IMR-90 (cell line): ENCODE measurements at regions not wholly inside any gene's neighbourhood (a gene's known extent, or its start where the extent isn't known, plus 50 kb on each side); places are given as distances from the start of the nearest gene placed in this dataset.

Experiments
- ATAC-seq: fragments of 200-7000 bp; cut with Tn5 transposase; 2 replicates; pipeline ENCODE4 v1.9.1; 2020; ENCODE audit warnings: low read depth, mild to moderate bottlenecking, moderate library complexity
- BruUV-seq: library from RNA; stranded (reverse); fragments of 400-500 nt; replicated peaks from 2 replicates; lab custom pipeline; 2021; lab: Mats Ljungman, UMichigan
- CTCF ChIA-PET: fragments of 300-600 bp; formaldehyde crosslinking; extraction: SDS; loops from one replicate; lab custom pipeline; 2021; ENCODE audit warnings: antibody characterized with exemption; lab: Yijun Ruan, JAX
- POLR2A ChIA-PET: fragments of 300-600 bp; sonication (Branson Sonifier 250); formaldehyde crosslinking; loops from one replicate; lab custom pipeline; 2022; ENCODE audit warnings: antibody characterized with exemption; ENCODE audit not compliant: unreplicated experiment; lab: Charles Lee
- DNase-seq: peaks from one replicate; pipeline ENCODE4 v3.0.0; 2013
- H2AFZ ChIP-seq: replicated peaks from 2 replicates; pipeline ENCODE3; 2013; ENCODE audit warnings: low read length, mild to moderate bottlenecking; ENCODE audit not compliant: poor library complexity
- H2AK5ac ChIP-seq: 2 replicates; pipeline ENCODE4 v1.6.1; 2013; ENCODE audit warnings: low read depth, low read length, inconsistent platforms
- H2AK9ac ChIP-seq: replicated peaks from 2 replicates; pipeline ENCODE3; 2013; ENCODE audit warnings: mild to moderate bottlenecking, low read depth, low read length, moderate library complexity; ENCODE audit not compliant: poor library complexity
- H2BK120ac ChIP-seq: 2 replicates; pipeline ENCODE4 v1.6.1; 2013; ENCODE audit warnings: low read depth, low read length, inconsistent platforms
- H2BK15ac ChIP-seq: 3 replicates; pipeline ENCODE4 v1.6.1; 2013; ENCODE audit warnings: low read depth, low read length, inconsistent platforms
- H2BK20ac ChIP-seq: 2 replicates; pipeline ENCODE4 v1.6.1; 2013; ENCODE audit warnings: low read depth, mild to moderate bottlenecking, inconsistent platforms, low read length, moderate library complexity
- H2BK5ac ChIP-seq: 2 replicates; pipeline ENCODE4 v1.6.1; 2013; ENCODE audit warnings: mild to moderate bottlenecking, low read depth, low read length, inconsistent platforms; ENCODE audit not compliant: poor library complexity, severe bottlenecking
- H3K14ac ChIP-seq: replicated peaks from 2 replicates; pipeline ENCODE4 v1.6.1; 2013; ENCODE audit warnings: low read depth, low read length, inconsistent platforms
- H3K18ac ChIP-seq: 2 replicates; pipeline ENCODE4 v1.6.1; 2013; ENCODE audit warnings: low read depth, low read length, control low read depth
- H3K23ac ChIP-seq: 2 replicates; pipeline ENCODE4 v1.6.1; 2013; ENCODE audit warnings: low read depth, low read length, inconsistent platforms
- H3K27ac ChIP-seq: 2 replicates; pipeline ENCODE4 v1.5.1; 2013; ENCODE audit warnings: mild to moderate bottlenecking, control low read depth, low read length; ENCODE audit not compliant: insufficient read depth
- H3K27me3 ChIP-seq: 2 replicates; pipeline ENCODE4 v1.6.1; 2013; ENCODE audit warnings: low read length; ENCODE audit not compliant: control insufficient read depth, insufficient read depth
- H3K36me3 ChIP-seq: 2 replicates; pipeline ENCODE4 v1.6.1; 2013; ENCODE audit warnings: low read length, mixed read lengths; ENCODE audit not compliant: control insufficient read depth, insufficient read depth
- H3K4ac ChIP-seq: 2 replicates; pipeline ENCODE4 v1.6.1; 2013; ENCODE audit warnings: low read depth, low read length, inconsistent platforms
- H3K4me1 ChIP-seq: 2 replicates; pipeline ENCODE4 v1.6.1; 2013; ENCODE audit warnings: low read length, mixed read lengths; ENCODE audit not compliant: control insufficient read depth, insufficient read depth
- H3K4me2 ChIP-seq: 2 replicates; pipeline ENCODE4 v1.6.1; 2013; ENCODE audit warnings: low read depth, mild to moderate bottlenecking, control low read depth, low read length, moderate library complexity
- H3K4me3 ChIP-seq: 2 replicates; pipeline ENCODE4 v1.5.1; 2013; ENCODE audit warnings: low read depth, mild to moderate bottlenecking, control low read depth, low read length, moderate library complexity; ENCODE audit not compliant: insufficient read depth
- H3K56ac ChIP-seq: 2 replicates; pipeline ENCODE4 v1.6.1; 2013; ENCODE audit warnings: low read length, inconsistent platforms; ENCODE audit not compliant: insufficient read depth; ENCODE audit errors: extremely low read depth
- H3K79me1 ChIP-seq, 2 experiments: 2 replicates each; pipeline ENCODE4 v1.6.1; 2013; ENCODE audit warnings: low read length in 2 of 2, inconsistent platforms in 1 of 2, low read depth in 1 of 2
- H3K9ac ChIP-seq: 2 replicates; pipeline ENCODE4 v1.6.1; 2013; ENCODE audit warnings: low read depth, low read length, control low read depth
- H3K9me1 ChIP-seq: 2 replicates; pipeline ENCODE4 v1.6.1; 2013; ENCODE audit warnings: low read length, inconsistent platforms; ENCODE audit not compliant: insufficient read depth
- H3K9me3 ChIP-seq: 2 replicates; pipeline ENCODE4 v1.6.1; 2013; ENCODE audit warnings: low read length; ENCODE audit not compliant: control insufficient read depth, insufficient read depth
- H4K20me1 ChIP-seq: 2 replicates; pipeline ENCODE4 v1.6.1; 2013; ENCODE audit warnings: low read length, inconsistent platforms; ENCODE audit not compliant: insufficient read depth
- H4K5ac ChIP-seq: 2 replicates; pipeline ENCODE4 v1.6.1; 2013; ENCODE audit warnings: mild to moderate bottlenecking, low read depth, low read length, control low read depth
- H4K8ac ChIP-seq, 2 experiments: 2 replicates each; pipeline ENCODE4 v1.6.1; 2013; ENCODE audit warnings: low read depth in 2 of 2, low read length in 2 of 2, control low read depth in 1 of 2, inconsistent platforms in 1 of 2
- H4K91ac ChIP-seq: 2 replicates; pipeline ENCODE4 v1.6.1; 2013; ENCODE audit warnings: low read depth, low read length, inconsistent platforms; ENCODE audit not compliant: insufficient read depth
- CHD1 ChIP-seq: IDR thresholded peaks from 2 replicates; pipeline ENCODE4 v1.6.1; 2012; ENCODE audit warnings: low read depth, low read length, improper control_type of control experiment
- CTCF ChIP-seq: conservative IDR thresholded peaks from 2 replicates; pipeline ENCODE4 v1.5.1; 2012; ENCODE audit warnings: mild to moderate bottlenecking, low read depth, low read length, improper control_type of control experiment
- ELK1 ChIP-seq: fragments of 150-350 bp; IDR thresholded peaks from 2 replicates; pipeline ENCODE4 v1.6.1; 2016; ENCODE audit warnings: low read depth, mild to moderate bottlenecking, low read length, moderate library complexity, borderline replicate concordance
- MAZ ChIP-seq: IDR thresholded peaks from 2 replicates; pipeline ENCODE4 v1.6.1; 2012; ENCODE audit warnings: low read depth, mild to moderate bottlenecking, low read length, improper control_type of control experiment, moderate library complexity, borderline replicate concordance
- NFE2L2 ChIP-seq: fragments of 150-350 bp; IDR thresholded peaks from 2 replicates; pipeline ENCODE4 v1.6.1; 2016; ENCODE audit warnings: low read depth, mild to moderate bottlenecking, low read length
- RAD21 ChIP-seq: IDR thresholded peaks from 2 replicates; pipeline ENCODE4 v1.6.1; 2012; ENCODE audit warnings: low read length, improper control_type of control experiment
- SMC3 ChIP-seq: fragments of 150-350 bp; IDR thresholded peaks from 2 replicates; pipeline ENCODE4 v1.6.1; 2016; ENCODE audit warnings: low read depth, mild to moderate bottlenecking, antibody characterized with exemption, low read length, moderate library complexity
- USF2 ChIP-seq: fragments of 150-350 bp; IDR thresholded peaks from 2 replicates; pipeline ENCODE4 v1.6.1; 2017; ENCODE audit warnings: mild to moderate bottlenecking, antibody characterized with exemption, low read length, low read depth
- WGBS, 2 experiments: methylation state at CpG; one replicate each; pipeline versions ENCODE4 v1.1.5 to v1.1.7; 2013; ENCODE audit warnings: missing lambda C conversion rate in 2 of 2; ENCODE audit not compliant: insufficient read length in 1 of 2; ENCODE audit errors: extremely low coverage in 2 of 2; 5-methylcytosine and 5-hydroxymethylcytosine counted together
- dilution Hi-C: fragments of 300-500 bp; cut with HindIII; formaldehyde crosslinking; loops from one replicate; pipeline ENCODE4 v1.14.3; 2018; ENCODE audit warnings: low sequenced_read_pairs; ENCODE audit not compliant: unreplicated experiment
- in situ Hi-C: fragments of 300-500 bp; cut with MboI; formaldehyde crosslinking; loops from 3 replicates; pipeline ENCODE4 v1.14.3; 2019; ENCODE audit warnings: low sequenced_read_pairs, inconsistent platforms, mixed read lengths
- intact Hi-C: fragments of 100-400 bp; cut with micrococcal nuclease; formaldehyde crosslinking; loops from 2 replicates; pipeline ENCODE4 v1.10.0; 2022

GRCh38 chr12:127373559-127373958, 893.4 kb upstream of the TMEM132C start:
- Histone ChIP-seq H3K4me2 (no peak overlapping the region), H3K4me1 (no peaks in the 10 kb centered on the region), H2BK15ac (no peak overlapping the region), H3K23ac (no peak overlapping the region), H2AFZ (no peak overlapping the region), H4K5ac (no peak overlapping the region), H3K56ac (no peak overlapping the region), H2BK120ac (no peak overlapping the region), H2AK5ac (no peak overlapping the region), H3K27ac (no peak overlapping the region), H3K9ac (no peak overlapping the region), H2AK9ac (no peak overlapping the region), H3K4ac (no peak overlapping the region), H4K20me1 (no peaks in the 10 kb centered on the region), H3K9me1 (no peaks in the 10 kb centered on the region), H3K36me3 (no peaks in the 10 kb centered on the region), H2BK5ac (no peak overlapping the region), H3K27me3 (no peaks in the 10 kb centered on the region), H3K4me3 (no peak overlapping the region), H2BK20ac (no peak overlapping the region), H3K79me1 (no peaks in the 10 kb centered on the region), H3K18ac (no peak overlapping the region), H4K91ac (no peak overlapping the region), H3K14ac (no peak overlapping the region), H3K9me3 (peaks cover 9% of the 10 kb centered on the region; the same call in 1 of the 2 replicates), H4K8ac (no peak overlapping the region)
- no TSS peak for BruUV-seq
- ChIA-PET POLR2A (no interaction called here), CTCF (no interaction called here)
- no peak for DNase-seq
- dilution Hi-C loops (no loop called here), in situ Hi-C loops (no loop called here), intact Hi-C loops (no loop called here)
- 17% methylated on average over 1 of the region's 4 CpGs; no CpG with 5 or more reads in 1 of the 2 experiments for WGBS, 2 experiments
- no peak for ATAC-seq
- TF ChIP-seq CTCF (no peak), CHD1 (no peak), USF2 (no peak), NFE2L2 (no peak), MAZ (no peak), SMC3 (no peak), ELK1 (no peak), RAD21 (no peak)
